ENCODE measurements at regions not wholly inside any gene's neighbourhood (a gene's known extent, or its start where the extent isn't known, plus 50 kb on each side); places are given as distances from the start of the nearest gene placed in this dataset.

DNA sequence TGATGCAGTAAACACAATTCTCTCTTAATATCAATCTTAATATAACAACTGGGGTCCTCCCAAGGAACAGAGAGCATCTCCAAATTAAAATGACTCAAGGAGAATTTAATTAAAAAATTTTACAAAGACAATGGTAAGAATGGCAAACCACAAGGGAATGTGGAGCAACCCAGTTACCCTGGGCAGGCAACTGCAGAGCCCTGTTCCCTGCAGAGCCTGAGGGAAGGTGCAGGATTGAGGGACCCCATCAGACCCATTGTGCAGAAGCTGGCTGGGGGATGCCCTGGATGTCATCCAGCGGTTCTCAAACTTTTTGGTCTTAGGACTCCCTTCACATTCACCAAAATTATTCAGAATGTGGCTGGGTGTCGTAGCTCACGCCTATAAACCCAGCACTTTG, 262.8 kb downstream of the FBXO15 start:
- peaks cover 0 to 2% (median 1%) of the 10 kb centered on the region in 3 donors for H3K27me3 Mint-ChIP-seq (ENCODE audit: low read depth in 3 of 3)
- Histone ChIP-seq H3K4me1 (ENCODE audit: control insufficient read depth in 1 of 2, insufficient read depth in 2 of 2, low read length in 2 of 2) (no peaks in the 10 kb centered on the region), H3K79me2 (ENCODE audit: insufficient read depth, low read length) (no peaks in the 10 kb centered on the region), H3K9ac (ENCODE audit: insufficient read depth, low read length, poor library complexity, severe bottlenecking) (no peak overlapping the region), H3K9me3 (replicated peaks in 1 of 2; ENCODE audit: control insufficient read depth in 1 of 2, insufficient read depth in 1 of 2, low read length in 2 of 2) (no peaks in the 10 kb centered on the region), H3K4me2 (replicated peaks; ENCODE audit: extremely low read depth, low read length, poor library complexity, severe bottlenecking) (no peak overlapping the region), H3K36me3 (replicated peaks in 1 of 2; ENCODE audit: control insufficient read depth in 1 of 2, insufficient read depth in 2 of 2, low read length in 2 of 2) (no peaks in the 10 kb centered on the region), H3K4me3 (replicated peaks in 1 of 3; ENCODE audit: low read depth in 2 of 3, low read length in 3 of 3) (no peak overlapping the region), H3K27me3 (ENCODE audit: control insufficient read depth in 2 of 2, insufficient read depth in 2 of 2, low read length in 2 of 2) (no peaks in the 10 kb centered on the region), H3K27ac (ENCODE audit: low read depth in 1 of 2, low read length in 2 of 2) (no peak overlapping the region), H2AFZ (ENCODE audit: insufficient read depth, low read depth, low read length, poor library complexity, severe bottlenecking) (no peak overlapping the region), H4K20me1 (ENCODE audit: insufficient read depth, low read length) (no peaks in the 10 kb centered on the region)
- no peak for DNase-seq
- H3K27ac Mint-ChIP-seq: no peak overlapping the region
- H3K9me3 Mint-ChIP-seq: peaks cover 0 to 6% (median 1%) of the 10 kb centered on the region in 7 donors
- no CpG with 5 or more reads among the region's 3 CpGs for WGBS (ENCODE audit: insufficient coverage)
- intact Hi-C loops (cut with micrococcal nuclease): no loop called here
- TF ChIP-seq, protein P1, sequence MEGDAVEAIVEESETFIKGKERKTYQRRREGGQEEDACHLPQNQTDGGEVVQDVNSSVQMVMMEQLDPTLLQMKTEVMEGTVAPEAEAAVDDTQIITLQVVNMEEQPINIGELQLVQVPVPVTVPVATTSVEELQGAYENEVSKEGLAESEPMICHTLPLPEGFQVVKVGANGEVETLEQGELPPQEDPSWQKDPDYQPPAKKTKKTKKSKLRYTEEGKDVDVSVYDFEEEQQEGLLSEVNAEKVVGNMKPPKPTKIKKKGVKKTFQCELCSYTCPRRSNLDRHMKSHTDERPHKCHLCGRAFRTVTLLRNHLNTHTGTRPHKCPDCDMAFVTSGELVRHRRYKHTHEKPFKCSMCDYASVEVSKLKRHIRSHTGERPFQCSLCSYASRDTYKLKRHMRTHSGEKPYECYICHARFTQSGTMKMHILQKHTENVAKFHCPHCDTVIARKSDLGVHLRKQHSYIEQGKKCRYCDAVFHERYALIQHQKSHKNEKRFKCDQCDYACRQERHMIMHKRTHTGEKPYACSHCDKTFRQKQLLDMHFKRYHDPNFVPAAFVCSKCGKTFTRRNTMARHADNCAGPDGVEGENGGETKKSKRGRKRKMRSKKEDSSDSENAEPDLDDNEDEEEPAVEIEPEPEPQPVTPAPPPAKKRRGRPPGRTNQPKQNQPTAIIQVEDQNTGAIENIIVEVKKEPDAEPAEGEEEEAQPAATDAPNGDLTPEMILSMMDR (IDR thresholded peaks at IDR 0.05): no peak
- no peaks in the 10 kb centered on the region for H3K4me1 Mint-ChIP-seq
- no peaks in the 10 kb centered on the region for H3K36me3 Mint-ChIP-seq
- H3K4me3 Mint-ChIP-seq: no peak overlapping the region

DNA sequence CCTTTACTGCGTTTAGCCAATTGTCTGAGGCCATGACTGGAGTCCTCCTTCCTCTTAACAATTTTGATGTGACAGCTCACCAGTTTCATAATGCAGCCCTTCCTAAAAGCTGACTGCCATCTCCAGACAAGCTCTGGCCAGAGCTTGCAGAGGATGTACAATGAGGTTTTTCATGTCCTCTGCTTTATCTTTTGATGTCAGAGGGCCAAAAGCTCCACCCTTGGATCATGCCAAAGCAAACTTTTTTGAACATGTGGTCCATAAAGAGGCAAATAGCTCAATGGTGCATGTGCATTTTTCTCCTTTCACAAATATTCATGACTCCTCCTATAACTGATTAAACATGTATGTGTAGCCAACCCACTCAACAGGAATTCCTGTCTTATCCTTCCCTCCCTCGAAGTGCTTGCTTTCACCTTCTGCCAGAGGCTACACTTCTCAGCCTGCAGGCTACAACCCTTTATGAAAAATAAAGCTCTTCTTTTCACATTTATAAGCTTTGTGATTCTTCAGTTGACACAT, 266.2 kb downstream of the FBXO15 start:
- Mint-ChIP-seq H3K9me3 (peaks cover 0 to 12% (median 4%) of the 10 kb centered on the region in 7 donors), H3K36me3 (no peaks in the 10 kb centered on the region), H3K4me1 (no peaks in the 10 kb centered on the region), H3K27me3 (ENCODE audit: low read depth in 3 of 3) (peaks cover 0 to 1% (median 1%) of the 10 kb centered on the region in 3 donors), H3K27ac (no peak overlapping the region), H3K4me3 (no peak overlapping the region)
- Histone ChIP-seq H3K79me2 (ENCODE audit: insufficient read depth, low read length) (no peaks in the 10 kb centered on the region), H3K27me3 (ENCODE audit: control insufficient read depth in 2 of 2, insufficient read depth in 2 of 2, low read length in 2 of 2) (no peaks in the 10 kb centered on the region), H2AFZ (ENCODE audit: insufficient read depth, low read depth, low read length, poor library complexity, severe bottlenecking) (no peak overlapping the region), H3K36me3 (replicated peaks in 1 of 2; ENCODE audit: control insufficient read depth in 1 of 2, insufficient read depth in 2 of 2, low read length in 2 of 2) (no peaks in the 10 kb centered on the region), H3K4me3 (replicated peaks in 1 of 3; ENCODE audit: low read depth in 2 of 3, low read length in 3 of 3) (no peak overlapping the region), H3K9ac (ENCODE audit: insufficient read depth, low read length, poor library complexity, severe bottlenecking) (no peak overlapping the region), H3K27ac (ENCODE audit: low read depth in 1 of 2, low read length in 2 of 2) (no peak overlapping the region), H3K4me1 (ENCODE audit: control insufficient read depth in 1 of 2, insufficient read depth in 2 of 2, low read length in 2 of 2) (no peaks in the 10 kb centered on the region), H4K20me1 (ENCODE audit: insufficient read depth, low read length) (no peaks in the 10 kb centered on the region), H3K4me2 (replicated peaks; ENCODE audit: extremely low read depth, low read length, poor library complexity, severe bottlenecking) (no peak overlapping the region), H3K9me3 (replicated peaks in 1 of 2; ENCODE audit: control insufficient read depth in 1 of 2, insufficient read depth in 1 of 2, low read length in 2 of 2) (peaks cover 0 to 12% of the 10 kb centered on the region in 2 donors)
- 80% methylated on average over 1 of the region's 2 CpGs for WGBS (ENCODE audit: insufficient coverage)
- no peak for DNase-seq
- intact Hi-C loops (cut with micrococcal nuclease): no loop called here
- TF ChIP-seq, protein P1 (IDR thresholded peaks at IDR 0.05): no peak

Measured in CD14-positive monocyte (primary cell).